NK-92 treated with Interleukin-12 subunit alpha and Interleukin-12 subunit beta, amount 100 ng/mL, for 24 hours (cell line): ENCODE measurements at regions not wholly inside any gene's neighbourhood (a gene's known extent, or its start where the extent isn't known, plus 50 kb on each side); places are given as distances from the start of the nearest gene placed in this dataset.
"Not testable (repeated sequence)": the region's sequence is repeated elsewhere in the genome, so short reads cannot be mapped to it uniquely, and the experiment has no call there.

Source experiments
- DNase-seq: peaks from one replicate; lab custom pipeline; 2025; lab: John Stamatoyannopoulos, UW

DNA sequence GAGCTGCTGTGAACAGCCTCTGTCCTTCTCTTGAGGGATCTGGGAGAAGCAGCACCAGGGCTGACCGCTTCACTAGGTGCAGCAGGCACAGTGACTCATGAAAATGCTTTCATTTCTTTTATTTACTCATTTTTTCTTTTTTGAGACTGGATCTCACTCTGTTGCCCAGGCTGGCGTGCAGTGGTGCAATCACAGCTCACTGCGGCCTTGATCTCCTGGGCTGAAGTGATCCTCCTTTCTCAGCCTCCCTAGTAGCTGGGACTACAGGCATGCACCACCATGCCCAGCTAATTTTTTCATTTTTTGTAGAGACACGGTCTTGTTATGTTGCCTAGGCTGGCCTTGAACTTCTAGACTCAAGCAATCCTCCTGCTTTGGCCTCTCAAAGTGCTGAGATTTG, 216.8 kb upstream of the EEF2KMT start:
- no peak for DNase-seq

DNA sequence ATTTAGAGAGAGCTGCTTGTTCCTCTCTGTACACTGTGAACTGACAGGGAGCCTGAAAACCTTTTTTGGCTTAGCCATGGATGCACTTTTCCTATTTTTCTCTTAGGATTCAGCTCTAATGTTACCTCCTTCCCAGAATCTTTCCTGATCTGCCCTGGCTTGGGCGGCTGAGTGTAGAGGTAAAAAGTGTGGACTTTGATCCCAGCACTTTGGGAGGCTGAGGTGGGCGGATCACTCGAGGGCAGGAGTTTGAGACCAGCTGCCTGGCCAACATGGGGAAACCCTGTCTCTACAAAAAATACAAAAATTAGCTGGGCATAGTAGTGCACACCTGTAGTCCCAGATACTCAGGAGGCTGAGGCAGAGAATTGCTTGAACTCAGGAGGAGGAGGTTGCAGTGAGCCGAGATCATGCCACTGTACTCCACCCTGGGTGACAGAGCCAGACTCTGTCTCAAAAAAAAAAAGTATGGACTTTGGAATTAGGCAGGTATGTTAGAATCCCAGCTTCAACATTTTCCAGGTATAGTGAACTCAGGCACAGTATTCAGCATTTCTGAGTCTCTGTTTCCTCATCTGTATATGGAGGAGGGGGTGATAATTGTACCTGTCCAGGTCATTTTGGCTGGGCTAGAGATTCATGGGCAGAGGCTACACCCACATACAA, 212.5 kb upstream of the EEF2KMT start:
- DNase-seq: no peak

DNA sequence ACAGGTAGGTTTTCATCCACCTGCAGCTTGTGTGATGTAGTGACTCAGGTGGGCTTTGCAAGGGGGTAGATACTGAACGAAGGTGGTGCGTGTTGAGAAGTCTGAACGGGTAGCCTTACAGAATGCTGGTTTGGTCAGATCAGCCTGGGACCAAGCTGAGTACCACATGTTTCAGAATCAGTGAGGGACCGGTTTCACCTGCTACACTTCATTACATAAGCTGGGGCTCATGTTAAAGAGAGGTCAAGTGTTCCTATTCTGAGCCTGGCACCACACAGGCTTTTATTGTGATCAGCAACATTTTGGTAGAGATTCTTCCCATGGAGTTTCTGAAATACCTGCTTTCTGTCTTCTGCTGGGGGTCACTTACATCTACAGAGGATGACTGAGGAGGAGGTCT, 207.4 kb upstream of the EEF2KMT start:
- DNase-seq: no peak

DNA sequence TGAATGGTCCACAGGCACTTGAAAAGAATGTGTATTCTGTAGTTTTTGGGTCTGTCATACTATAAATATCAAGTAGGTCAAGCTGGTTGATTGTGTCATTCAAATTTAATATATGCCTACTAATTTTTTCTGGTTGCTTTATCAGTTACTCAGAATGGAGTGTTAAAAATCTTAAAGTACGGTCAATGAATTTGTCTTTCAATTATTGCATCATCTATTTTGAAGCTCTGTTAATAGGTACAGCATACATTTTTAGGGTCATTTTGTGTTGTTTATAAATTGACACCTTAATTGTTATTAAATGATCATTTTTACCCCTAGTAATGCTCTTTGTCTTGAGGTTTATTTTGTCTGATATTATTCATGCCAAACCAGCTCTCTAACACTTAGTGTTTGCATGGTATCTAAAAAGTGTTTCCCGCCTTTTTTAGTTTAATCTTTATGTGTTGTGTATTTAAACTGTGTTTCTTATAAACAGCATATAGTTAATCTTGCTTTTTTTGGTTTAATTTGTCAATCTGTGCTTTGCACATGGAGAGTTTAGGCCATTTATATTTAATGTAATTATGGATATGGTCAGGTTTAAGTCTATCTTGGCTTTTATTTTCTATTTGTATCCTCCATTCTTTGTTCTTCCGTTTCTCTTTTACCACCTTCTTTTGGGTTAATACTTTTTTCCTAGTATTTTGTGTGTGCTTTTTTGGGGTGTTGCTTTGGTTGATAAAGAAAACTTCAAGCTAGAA, 204.9 kb upstream of the EEF2KMT start:
- no peak for DNase-seq

DNA sequence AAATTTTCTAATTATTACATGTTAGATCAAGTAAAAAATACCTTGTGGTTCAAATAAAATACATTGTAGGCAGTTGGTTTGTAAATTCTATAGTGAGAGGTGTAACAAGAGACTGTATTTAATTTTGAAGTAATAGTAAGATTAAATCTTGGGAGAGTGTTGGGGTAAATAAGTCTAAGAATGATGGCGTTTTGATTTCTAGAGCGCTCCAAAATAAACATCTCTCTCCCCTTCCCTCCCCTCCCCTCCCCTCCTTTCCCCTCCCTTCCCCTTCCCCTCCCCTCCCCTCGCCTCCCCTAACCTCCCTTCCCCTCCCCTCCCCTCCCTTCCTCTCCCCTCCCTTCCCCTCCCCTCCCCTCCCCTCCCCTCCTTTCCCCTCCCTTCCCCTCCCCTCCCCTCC, 200.6 kb upstream of the EEF2KMT start:
- no peak for DNase-seq

DNA sequence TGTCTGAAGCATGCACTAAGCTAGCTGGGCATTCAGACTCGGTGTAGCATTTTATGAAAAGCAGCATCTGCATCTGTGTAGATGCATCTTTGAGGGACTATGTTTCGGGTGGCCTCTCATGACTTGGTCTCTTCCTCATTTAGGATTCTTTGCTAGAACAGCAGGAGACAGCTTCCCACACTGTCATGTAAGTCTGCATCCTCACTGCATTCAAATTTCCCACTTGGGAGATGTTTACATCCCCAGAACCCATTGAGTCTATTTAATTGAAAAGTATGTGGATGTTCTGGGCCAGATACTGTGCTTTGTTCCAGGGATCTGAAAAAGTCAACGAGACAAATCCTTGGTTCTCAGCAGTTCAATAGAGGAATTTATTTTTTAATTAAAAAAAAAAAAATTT, 198.6 kb upstream of the EEF2KMT start:
- no peak for DNase-seq

DNA sequence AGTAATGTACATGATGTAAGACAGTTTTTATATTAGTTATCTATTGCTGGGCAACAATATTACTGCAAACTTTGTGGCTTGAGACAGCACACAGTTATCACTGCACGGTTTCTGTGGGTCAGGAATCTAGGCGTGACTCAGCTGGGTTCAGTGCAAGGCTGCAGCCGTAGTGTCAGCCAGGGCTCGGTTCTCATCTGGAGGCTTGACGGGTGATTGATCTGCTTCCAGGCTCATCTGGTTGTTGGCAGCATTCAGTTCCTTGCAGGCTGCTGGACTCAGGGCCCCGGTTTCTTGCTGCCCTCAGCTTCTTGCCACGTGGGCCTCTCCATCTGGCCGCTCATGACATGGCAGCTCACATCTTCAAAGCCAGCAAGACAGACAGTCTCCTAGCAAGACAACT, 197.7 kb upstream of the EEF2KMT start:
- DNase-seq: not testable (repeated sequence)

DNA sequence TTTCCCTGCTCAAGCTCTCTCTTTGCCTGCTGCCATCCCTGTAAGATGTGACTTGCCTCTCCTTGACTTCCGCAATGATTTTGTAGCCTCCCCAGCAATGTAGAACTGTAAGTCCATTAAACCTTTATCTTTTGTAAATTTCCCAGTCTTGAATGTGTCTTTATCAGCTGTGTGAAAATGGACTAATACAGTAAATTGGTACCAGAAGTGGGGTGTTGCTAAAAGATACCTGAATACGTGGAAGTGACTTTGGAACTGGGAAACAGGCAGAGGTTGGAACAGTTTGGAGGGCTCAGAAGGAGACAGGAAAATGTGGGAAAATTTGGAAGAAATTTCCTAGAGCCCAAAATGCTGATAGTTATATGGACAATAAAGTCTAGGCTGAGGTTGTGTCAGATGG, 184.6 kb upstream of the EEF2KMT start:
- not testable (repeated sequence) for DNase-seq

DNA sequence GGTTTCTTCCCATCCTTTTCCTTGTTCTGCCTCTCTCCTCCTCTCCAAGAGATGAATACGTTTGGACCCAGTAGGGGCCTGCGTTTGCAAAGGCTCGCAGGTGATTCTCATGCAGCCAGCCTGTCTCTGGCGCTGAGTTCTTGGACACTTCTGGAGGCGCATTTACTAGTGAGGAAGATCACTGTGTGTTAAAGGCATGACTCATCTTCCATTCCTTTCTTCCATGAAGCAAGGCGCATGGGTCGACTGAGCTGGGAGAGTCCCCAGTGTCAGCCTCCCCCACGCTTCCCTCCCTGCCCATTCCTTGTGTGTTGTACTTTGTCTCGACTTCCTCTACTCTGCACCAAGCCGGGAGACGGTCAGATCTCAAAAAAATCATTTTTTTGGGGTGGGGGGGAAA, 159.9 kb upstream of the EEF2KMT start:
- no peak for DNase-seq

DNA sequence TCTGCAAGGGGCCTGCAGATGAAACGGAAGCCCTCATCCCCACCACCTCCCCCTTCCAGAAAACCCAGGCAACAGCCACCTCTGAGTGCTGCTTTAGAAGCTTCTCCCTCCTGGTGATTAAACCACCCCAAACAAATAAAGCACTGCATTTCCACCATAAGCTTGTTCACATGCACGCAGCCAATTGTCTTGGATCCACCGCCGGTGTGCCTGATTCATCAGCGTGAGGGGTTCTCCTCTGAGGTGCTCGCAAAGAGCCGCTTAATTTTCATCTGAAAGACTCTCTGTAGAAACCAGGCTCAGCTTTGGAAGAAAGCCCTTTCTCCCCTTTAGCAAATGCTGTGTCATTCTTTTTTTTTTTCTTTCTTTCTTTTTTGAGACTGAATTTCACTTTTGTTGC, 155.2 kb upstream of the EEF2KMT start:
- DNase-seq: no peak

DNA sequence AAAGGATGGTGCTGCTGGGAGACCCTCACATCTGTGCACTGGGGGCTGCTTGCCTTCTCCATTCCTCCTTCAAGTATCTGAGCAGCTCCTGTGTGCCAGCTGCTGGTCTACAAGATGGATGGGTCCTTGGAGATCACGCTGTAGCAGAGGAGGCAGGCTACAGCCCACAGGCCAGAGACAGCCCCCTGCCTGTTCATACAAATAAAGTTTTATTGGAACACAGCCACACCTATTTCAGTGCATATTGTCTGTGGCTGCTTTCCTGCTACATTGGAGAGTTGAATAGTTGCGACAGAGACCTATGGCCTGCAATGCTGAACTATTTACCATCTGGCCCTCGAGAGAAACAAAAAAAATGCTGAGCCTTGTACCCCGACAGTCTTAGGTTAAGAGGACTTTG, 149.8 kb upstream of the EEF2KMT start:
- not testable (repeated sequence) for DNase-seq

DNA sequence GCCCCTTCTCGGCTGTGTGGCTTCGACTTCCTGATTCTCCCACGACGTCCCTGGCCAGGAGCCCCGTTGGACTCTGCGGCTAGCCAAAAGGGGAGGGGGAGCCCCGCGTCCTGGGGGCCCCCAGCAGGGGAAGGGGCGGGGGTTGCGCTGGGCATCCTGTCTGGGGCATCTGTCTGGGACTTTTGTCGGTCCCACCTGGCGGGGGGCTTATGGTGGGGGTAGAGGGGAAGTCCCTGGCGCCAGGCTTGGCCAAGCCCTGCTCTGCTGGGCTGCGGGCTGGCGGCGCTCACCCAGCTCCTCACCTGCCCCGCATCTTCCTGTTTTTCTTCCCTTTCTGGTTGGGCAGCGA, 142.7 kb upstream of the EEF2KMT start:
- DNase-seq: not testable (repeated sequence)

DNA sequence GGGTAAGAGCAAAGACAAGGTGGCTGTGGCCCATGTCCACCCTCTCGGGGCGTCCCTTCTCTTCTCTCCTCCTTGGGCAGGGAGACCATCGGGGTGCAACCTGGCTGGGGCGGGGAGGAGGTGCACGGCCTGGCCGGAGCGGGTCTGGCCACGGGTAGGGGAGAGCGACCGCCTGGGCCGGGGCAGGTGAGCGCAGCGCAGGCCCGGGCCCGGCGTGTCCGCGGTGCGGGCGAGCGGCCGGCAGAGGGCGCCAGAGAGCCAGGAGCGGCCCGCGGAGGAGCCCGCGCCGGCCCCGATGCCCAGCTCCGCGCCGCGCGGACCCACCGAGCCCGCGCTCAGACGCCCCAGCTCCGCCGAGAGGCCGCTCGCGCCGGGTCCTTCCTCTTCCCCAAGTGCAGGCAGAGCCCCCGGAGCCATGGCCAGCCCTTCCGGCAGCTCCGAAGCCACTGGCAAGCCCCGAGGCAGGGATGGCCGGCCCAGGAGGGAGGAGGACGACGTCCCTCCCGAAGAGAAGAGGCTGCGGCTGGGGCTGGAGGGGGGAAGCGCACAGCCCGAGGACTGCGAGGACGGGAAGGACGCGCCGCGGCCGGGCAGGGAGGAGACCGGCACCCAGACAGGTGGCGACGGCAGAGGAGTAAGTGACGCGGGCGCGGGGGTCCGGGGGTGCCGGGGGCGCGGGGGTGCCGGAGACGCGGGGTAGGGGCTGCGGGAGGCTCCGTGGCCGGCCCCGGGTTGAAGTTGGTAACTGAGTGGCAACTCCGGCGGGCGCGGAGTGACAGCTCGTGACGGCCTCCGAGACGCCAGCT, 142.1 kb upstream of the EEF2KMT start:
- not testable (repeated sequence) for DNase-seq

DNA sequence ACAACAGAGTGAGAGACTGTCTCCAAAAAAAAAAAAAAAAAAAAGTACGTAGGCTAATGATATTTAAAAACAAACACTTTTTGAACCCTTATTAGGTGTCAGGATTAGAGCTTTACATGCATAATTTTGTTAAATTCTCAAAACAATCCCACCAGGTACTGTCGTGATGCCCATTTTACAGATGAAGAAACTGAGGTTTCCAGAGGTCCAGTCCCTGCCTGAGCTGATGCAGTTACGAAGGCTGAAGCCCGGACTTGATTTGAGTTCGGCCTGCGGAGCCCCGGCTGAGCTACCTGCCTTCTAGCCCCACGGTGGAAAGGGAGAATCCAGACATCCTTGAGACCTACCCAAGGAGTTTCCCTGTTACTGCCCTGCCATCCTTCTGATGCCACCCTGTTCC, 137.5 kb upstream of the EEF2KMT start:
- DNase-seq: no peak

DNA sequence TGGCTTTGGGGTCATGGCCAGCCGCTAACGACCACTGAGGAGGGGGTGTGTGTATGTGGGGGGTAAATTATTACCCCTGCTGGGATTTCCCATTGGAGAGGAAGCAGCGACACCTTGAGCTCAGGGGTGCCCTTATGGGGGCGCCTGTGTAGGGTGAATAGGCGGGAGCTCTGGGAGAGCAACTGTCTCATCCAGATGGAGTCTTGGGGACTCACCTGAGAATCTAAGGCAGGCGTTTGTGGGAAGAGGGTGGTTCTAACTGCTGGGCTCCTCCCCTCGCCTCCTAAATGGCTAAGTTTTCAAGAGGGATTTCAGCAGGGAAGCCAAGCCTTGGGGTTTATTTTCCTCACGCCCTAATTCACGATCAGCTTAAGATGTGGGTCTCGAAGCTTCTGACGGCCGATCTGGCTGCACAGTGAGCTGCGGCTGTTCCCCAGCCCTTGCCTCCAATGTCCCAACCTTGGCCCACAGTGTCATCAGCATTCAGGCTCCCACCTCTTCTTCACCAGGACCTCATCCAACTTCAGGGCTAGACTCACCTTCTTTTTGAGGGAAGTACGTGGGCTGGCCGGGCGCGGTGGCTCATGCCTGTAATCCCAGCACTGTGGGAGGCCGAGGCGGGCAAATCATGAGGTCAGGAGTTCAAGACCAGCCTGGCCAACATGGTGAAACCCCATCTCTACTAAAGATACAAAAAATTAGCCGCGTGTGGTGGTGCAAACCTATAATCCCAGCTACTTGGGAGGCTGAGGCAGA, 136.9 kb upstream of the EEF2KMT start:
- DNase-seq: no peak

DNA sequence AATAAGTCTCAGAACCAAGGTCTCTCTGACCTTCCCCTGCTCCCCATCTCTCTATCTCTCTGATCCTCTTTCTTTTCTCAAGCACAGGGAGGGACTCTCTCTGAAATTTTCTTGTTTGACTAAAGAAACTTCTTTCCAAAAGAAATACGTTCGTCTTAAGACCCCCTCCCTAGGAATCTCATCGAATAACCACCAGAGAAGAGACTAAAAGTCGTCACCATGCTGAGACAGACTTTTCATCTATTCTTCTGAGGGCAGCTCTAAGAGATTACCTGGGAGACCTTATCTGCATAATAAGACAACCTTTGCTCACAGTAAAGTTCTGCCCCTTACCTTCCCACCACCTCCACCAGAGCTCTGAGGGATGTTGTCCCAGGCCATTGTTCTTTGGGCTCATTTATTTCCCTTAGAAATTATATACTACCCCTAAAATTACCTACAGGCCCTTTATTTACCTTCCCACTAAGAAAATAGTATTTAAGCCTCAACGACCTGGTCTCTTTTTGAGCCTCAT, 133.7 kb upstream of the EEF2KMT start:
- no peak for DNase-seq

DNA sequence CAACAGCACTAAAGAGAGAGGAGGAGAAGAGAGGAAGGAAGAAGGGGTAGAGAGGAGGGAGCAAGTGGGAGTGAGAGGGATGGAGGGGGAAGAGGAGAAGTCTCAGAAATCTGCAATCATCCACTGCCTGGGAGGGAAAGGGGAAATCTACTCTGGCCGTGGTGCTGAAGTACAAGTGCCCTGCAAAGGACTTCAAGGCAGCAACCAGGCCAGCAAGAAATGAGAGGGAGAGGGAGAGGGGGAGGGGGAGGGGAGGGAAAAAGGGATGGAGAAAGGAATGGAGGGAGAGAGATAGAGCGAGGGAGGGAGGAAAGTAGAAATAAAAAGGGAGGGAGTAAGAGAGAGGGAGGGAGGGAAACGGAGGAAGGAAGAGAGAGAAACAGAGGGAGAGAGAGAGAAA, 130.8 kb upstream of the EEF2KMT start:
- no peak for DNase-seq

DNA sequence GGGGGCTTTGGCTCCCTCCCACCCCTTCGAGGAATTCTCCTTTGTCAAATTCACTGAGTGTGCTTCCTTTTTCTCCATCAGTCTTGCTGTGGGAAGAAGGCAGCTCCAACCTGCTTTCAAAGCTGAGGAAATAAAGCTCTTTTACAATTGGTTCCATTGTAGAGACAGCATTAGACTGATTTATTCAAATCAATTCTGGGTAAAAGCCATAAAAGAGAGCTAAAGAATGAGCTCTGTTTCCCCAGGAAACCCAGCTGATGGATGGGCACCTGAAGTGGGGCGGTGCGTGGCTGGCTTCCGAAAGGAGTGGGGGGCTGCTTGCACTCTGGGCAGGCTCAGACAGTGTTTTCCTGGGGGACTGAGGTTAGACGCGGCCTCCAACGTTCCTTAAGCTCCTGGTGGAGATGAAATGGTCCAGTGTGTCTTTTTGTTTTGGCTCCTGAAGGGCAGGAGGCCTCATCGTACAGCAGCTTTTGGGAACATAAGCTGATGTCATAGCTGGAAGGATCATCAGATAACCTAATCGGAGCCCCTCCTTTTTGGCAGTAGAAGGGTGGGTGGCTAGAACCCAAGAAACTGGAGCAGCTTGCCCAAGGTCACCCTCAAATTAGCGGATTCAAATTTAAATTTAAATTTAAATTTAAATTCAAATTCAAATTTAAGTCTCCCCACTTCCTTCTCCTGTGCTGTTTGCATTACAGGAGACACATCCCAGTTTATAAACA, 128.5 kb upstream of the EEF2KMT start:
- no peak for DNase-seq

DNA sequence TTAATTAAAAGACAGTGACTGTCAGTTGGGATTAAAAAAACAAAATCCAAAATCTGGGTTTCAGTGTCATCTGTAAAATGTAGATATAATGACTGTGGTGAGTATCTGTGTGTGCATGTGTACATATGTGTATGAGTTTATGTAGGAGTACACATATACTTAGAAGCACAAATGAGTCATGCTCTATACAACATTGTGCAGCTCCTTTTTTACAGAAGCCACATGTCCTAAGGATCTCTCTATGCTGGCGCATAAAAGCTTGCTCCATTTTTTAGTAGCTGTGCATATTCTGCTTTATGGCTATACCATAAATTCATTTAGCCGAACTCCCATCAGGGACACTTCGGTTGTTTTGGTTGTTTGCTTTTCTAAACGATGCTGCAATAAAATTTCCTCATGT, 125.2 kb upstream of the EEF2KMT start:
- no peak for DNase-seq

DNA sequence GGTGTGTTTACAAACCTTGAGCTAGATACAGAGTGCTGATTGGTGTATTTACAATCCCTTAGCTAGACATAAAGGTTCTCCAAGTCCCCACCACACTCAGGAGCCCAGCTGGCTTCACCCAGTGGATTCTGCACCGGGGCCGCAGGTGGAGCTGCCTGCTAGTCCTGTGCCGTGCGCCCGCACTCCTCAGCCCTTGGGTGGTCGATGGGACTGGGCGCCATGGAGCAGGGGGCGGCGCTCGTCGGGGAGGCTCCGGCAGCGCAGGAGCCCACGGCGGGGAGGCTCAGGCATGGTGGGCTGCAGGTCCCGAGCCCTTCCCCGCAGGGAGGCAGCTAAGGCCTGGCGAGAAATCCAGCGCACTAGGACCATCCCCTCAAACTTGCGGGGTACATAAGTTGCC, 124.2 kb upstream of the EEF2KMT start:
- DNase-seq: not testable (repeated sequence)

DNA sequence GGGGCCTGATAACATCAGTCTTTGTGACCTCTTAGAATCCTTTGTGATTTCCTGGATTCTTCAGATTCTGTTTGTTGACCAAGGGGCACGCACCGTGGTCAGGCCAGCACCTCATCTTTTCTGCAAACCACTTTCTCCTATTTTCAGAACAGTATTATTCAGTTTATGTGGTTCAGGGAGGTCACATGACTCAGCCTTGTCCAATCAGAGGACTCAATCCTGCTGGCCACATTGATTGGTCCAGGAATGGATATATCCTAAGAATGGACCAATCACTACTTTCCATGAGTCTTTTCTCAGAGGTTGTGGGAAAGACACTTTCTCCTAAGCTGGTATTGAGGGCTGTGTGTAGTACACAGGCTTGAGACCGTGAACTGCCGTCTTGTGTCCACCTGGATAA, 123.1 kb upstream of the EEF2KMT start:
- DNase-seq: no peak
